SU-DHL-6 (cell line): ENCODE measurements at regions not wholly inside any gene's neighbourhood (a gene's known extent, or its start where the extent isn't known, plus 50 kb on each side); places are given as distances from the start of the nearest gene placed in this dataset.

Experiments used
- EZH2phosphoT487 ChIP-seq: fragments of 200-600 bp; sonication (generic), shearing (Covaris generic); conservative IDR thresholded peaks from 2 replicates; pipeline ENCODE4 v1.6.1; 2018; ENCODE audit warnings: mild to moderate bottlenecking, antibody characterized with exemption, low read length, moderate library complexity, mixed read lengths
- TF ChIP-seq, protein P1 (sequence below): fragments of 200-600 bp; sonication (generic); IDR thresholded peaks from one replicate; pipeline ENCODE4 v1.5.1; 2017; ENCODE audit warnings: antibody characterized with exemption, mild to moderate bottlenecking, low read length, moderate library complexity; ENCODE audit not compliant: insufficient read depth, poor library complexity, severe bottlenecking

DNA sequence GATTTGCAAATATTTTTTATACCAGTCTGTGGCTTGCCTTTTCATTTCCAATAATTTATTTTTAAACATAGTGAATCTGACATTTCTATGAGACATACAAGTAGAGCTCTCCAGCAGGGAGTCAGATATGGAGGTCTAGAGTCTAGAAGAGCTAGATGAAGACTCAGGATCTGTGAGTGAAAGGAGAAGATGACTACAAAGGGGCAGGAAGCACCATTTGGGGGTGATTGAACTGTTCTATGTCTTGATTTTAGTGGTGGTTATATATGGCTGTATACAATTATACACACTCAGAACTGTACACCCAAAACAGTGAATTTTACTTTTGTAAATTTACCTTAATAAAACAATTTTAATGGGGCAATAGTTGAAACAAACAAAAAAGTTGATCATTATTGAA lies 127.9 kb upstream of the BACH2 start:
- no peak for TF ChIP-seq EZH2phosphoT487
- TF ChIP-seq, protein P1, sequence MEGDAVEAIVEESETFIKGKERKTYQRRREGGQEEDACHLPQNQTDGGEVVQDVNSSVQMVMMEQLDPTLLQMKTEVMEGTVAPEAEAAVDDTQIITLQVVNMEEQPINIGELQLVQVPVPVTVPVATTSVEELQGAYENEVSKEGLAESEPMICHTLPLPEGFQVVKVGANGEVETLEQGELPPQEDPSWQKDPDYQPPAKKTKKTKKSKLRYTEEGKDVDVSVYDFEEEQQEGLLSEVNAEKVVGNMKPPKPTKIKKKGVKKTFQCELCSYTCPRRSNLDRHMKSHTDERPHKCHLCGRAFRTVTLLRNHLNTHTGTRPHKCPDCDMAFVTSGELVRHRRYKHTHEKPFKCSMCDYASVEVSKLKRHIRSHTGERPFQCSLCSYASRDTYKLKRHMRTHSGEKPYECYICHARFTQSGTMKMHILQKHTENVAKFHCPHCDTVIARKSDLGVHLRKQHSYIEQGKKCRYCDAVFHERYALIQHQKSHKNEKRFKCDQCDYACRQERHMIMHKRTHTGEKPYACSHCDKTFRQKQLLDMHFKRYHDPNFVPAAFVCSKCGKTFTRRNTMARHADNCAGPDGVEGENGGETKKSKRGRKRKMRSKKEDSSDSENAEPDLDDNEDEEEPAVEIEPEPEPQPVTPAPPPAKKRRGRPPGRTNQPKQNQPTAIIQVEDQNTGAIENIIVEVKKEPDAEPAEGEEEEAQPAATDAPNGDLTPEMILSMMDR: no peak
